Cardiac septum (tissue), 1 donor: ENCODE measurements at regions not wholly inside any gene's neighbourhood (a gene's known extent, or its start where the extent isn't known, plus 50 kb on each side); places are given as distances from the start of the nearest gene placed in this dataset.
"Not testable (repeated sequence)": the region's sequence is repeated elsewhere in the genome, so short reads cannot be mapped to it uniquely, and the experiment has no call there.

ENCODE experiments used
- DNase-seq: peaks from one replicate; pipeline ENCODE4 v3.0.0-alpha.2; 2020; ENCODE audit warnings: low spot score
- intact Hi-C: fragments of 100-400 bp; cut with DNase I; formaldehyde crosslinking; loops from one replicate; pipeline ENCODE4 v1.14.0; 2022
- donor health status: DM: no; HTN: no; CAD: no.

GRCh38 chr1:185528084-185528676 lies 206.0 kb upstream of the HMCN1 start:
- intact Hi-C loops = no loop called here

GRCh38 chr1:185526344-185527307 lies 207.6 kb upstream of the HMCN1 start:
- no peak for DNase-seq
- intact Hi-C loops = no loop called here

More at GRCh38 chr1:185528084-185528676, 206.0 kb upstream of the HMCN1 start:
- DNase-seq = no peak

- no peak for DNase-seq
- intact Hi-C loops = no loop called here
Measured at GRCh38 chr1:185520188-185520920, 203.3 kb upstream of the IVNS1ABP start.

GRCh38 chr1:185517808-185518419 lies 200.9 kb upstream of the IVNS1ABP start:
- no peak for DNase-seq
- intact Hi-C loops = no loop called here

GRCh38 chr1:185517301-185517700 lies 200.3 kb upstream of the IVNS1ABP start:
- intact Hi-C loops, DNase-seq: not testable (repeated sequence)

GRCh38 chr1:185515696-185516095 lies 198.7 kb upstream of the IVNS1ABP start:
- no peak for DNase-seq
- intact Hi-C loops = no loop called here

- intact Hi-C loops = no loop called here
Measured at GRCh38 chr1:185514311-185514710, 197.3 kb upstream of the IVNS1ABP start.

GRCh38 chr1:185512442-185512841 lies 195.4 kb upstream of the IVNS1ABP start:
- intact Hi-C loops = no loop called here
- no peak for DNase-seq

More at GRCh38 chr1:185514311-185514710, 197.3 kb upstream of the IVNS1ABP start:
- no peak for DNase-seq

- intact Hi-C loops = loop anchor here (5.0 kb wide), 1 partner anchor 49 kb away; no protein-coding TSS in a partner anchor
- no peak for DNase-seq
Measured at GRCh38 chr1:185501099-185501498, 184.1 kb upstream of the IVNS1ABP start.

- no peak for DNase-seq
- intact Hi-C loops = loop anchor here (5.0 kb wide), 1 partner anchor 48 kb away; no protein-coding TSS in a partner anchor
Measured at GRCh38 chr1:185500001-185500626, 183.1 kb upstream of the IVNS1ABP start.

GRCh38 chr1:185498207-185498606 lies 181.2 kb upstream of the IVNS1ABP start:
- intact Hi-C loops = no loop called here
- DNase-seq = no peak

GRCh38 chr1:185497177-185497576 lies 180.1 kb upstream of the IVNS1ABP start:
- intact Hi-C loops = no loop called here
- DNase-seq = no peak

- DNase-seq = no peak
- intact Hi-C loops = no loop called here
Measured at GRCh38 chr1:185495898-185496297, 178.9 kb upstream of the IVNS1ABP start.

- intact Hi-C loops = no loop called here
- no peak for DNase-seq
Measured at GRCh38 chr1:185495007-185495406, 178.0 kb upstream of the IVNS1ABP start.

GRCh38 chr1:185492089-185492825 lies 175.2 kb upstream of the IVNS1ABP start:
- intact Hi-C loops = no loop called here
- no peak for DNase-seq

- intact Hi-C loops = no loop called here
- DNase-seq = no peak
Measured at GRCh38 chr1:185491604-185492003, 174.6 kb upstream of the IVNS1ABP start.

GRCh38 chr1:185490924-185491323 lies 173.9 kb upstream of the IVNS1ABP start:
- no peak for DNase-seq
- intact Hi-C loops = no loop called here

GRCh38 chr1:185489406-185489805 lies 172.4 kb upstream of the IVNS1ABP start:
- no peak for DNase-seq
- intact Hi-C loops = loop anchor here (5.0 kb wide), 2 partner anchors 163 to 172 kb away; partner anchors contain the start of gene IVNS1ABP
